Mesothelial cell of epicardium (in vitro differentiated cells): ENCODE measurements at regions not wholly inside any gene's neighbourhood (a gene's known extent, or its start where the extent isn't known, plus 50 kb on each side); places are given as distances from the start of the nearest gene placed in this dataset.
"Not testable (repeated sequence)": the region's sequence is repeated elsewhere in the genome, so short reads cannot be mapped to it uniquely, and the experiment has no call there.

Source experiments
- DNase-seq, 2 experiments: peaks; one replicate each; pipeline ENCODE4 v3.0.0; 2021; ENCODE audit warnings: low spot score in 2 of 2; ENCODE audit not compliant: unreplicated experiment in 2 of 2
- H3K27ac Mint-ChIP-seq: 2 replicates; pipeline ENCODE4 v1.8.0; 2021; ENCODE audit warnings: mixed read lengths
- H3K27me3 Mint-ChIP-seq: 2 replicates; pipeline ENCODE4 v1.8.0; 2021; ENCODE audit warnings: low read depth, mixed read lengths
- H3K36me3 Mint-ChIP-seq: 2 replicates; pipeline ENCODE4 v1.8.0; 2021; ENCODE audit warnings: mixed read lengths
- H3K4me1 Mint-ChIP-seq: 2 replicates; pipeline ENCODE4 v1.8.0; 2021; ENCODE audit warnings: mixed read lengths
- H3K4me3 Mint-ChIP-seq: 2 replicates; pipeline ENCODE4 v1.8.0; 2021; ENCODE audit warnings: mild to moderate bottlenecking, moderate library complexity, mixed read lengths
- H3K9me3 Mint-ChIP-seq: 2 replicates; pipeline ENCODE4 v1.8.0; 2021; ENCODE audit warnings: mixed read lengths
- TF ChIP-seq, protein P1 (sequence below): fragments of 200-600 bp; sonication (generic); IDR thresholded peaks from one replicate; pipeline ENCODE4 v1.5.0; 2021; ENCODE audit warnings: antibody characterized with exemption; ENCODE audit not compliant: unreplicated experiment

DNA sequence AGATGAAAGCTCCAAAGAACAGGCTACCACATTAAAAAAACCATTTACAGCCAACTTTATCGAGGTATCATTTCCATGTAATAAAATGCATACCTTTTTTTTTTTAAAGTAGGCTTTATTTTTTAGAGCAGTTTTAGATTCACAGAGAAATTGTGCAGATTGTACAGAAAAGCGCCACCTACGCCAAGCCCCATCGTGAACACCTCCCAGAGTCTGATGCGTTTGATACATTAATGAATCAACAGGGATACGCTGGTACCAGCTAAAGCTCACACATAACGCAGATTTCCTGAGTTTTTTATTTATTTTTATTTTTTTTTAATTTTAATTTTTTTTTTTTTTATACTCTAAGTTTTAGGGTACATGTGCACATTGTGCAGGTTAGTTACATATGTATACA is 129.9 kb downstream of the KIF26A start:
- H3K27ac Mint-ChIP-seq: no peak overlapping the region
- DNase-seq: no peak

DNA sequence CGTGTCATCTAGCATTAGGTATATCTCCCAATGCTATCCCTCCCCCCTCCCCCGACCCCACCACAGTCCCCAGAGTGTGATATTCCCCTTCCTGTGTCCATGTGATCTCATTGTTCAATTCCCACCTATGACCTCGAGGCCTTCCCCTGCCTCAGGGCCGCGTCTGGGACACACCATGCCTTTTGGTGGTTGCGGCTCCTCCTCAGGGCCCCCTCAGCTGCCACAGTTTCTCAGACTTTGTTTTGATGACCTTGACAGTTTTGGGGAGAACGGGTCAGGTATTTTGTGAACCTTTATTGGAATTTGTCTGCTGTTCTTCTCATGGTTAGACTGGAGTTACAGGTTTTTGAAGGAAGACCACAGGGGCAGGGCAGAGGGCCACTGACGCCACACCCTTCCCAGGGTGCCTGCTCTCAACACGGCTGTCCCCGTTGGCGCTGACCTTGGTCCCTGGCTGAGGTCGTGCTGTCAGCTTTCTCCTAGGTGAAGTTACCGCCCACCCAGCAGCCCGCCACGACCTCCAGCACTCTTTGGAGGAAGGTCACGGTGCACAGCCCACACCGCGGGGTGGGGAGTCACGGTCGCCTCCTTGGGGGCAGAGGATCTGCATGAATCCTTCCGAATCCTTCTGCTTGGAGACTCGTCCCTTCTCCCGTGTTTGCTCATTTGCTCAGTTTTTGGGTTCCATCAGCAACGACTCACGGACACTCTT is 130.5 kb downstream of the KIF26A start:
- Mint-ChIP-seq H3K9me3 (peaks cover under 1% of the 10 kb centered on the region), H3K27ac (no peak overlapping the region), H3K27me3 (peaks cover 3% of the 10 kb centered on the region), H3K36me3 (no peaks in the 10 kb centered on the region), H3K4me3 (no peak overlapping the region), H3K4me1 (no peaks in the 10 kb centered on the region)
- TF ChIP-seq, protein P1, sequence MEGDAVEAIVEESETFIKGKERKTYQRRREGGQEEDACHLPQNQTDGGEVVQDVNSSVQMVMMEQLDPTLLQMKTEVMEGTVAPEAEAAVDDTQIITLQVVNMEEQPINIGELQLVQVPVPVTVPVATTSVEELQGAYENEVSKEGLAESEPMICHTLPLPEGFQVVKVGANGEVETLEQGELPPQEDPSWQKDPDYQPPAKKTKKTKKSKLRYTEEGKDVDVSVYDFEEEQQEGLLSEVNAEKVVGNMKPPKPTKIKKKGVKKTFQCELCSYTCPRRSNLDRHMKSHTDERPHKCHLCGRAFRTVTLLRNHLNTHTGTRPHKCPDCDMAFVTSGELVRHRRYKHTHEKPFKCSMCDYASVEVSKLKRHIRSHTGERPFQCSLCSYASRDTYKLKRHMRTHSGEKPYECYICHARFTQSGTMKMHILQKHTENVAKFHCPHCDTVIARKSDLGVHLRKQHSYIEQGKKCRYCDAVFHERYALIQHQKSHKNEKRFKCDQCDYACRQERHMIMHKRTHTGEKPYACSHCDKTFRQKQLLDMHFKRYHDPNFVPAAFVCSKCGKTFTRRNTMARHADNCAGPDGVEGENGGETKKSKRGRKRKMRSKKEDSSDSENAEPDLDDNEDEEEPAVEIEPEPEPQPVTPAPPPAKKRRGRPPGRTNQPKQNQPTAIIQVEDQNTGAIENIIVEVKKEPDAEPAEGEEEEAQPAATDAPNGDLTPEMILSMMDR: no peak
- DNase-seq: peak in 1 of 2 experiments; percentile 33

More for the DNA sequence above, 129.9 kb downstream of the KIF26A start:
- Mint-ChIP-seq H3K27me3 (peaks cover 3% of the 10 kb centered on the region), H3K9me3 (no peaks in the 10 kb centered on the region), H3K4me1 (no peaks in the 10 kb centered on the region), H3K36me3 (no peaks in the 10 kb centered on the region), H3K4me3 (no peak overlapping the region)
- TF ChIP-seq, protein P1: no peak

DNA sequence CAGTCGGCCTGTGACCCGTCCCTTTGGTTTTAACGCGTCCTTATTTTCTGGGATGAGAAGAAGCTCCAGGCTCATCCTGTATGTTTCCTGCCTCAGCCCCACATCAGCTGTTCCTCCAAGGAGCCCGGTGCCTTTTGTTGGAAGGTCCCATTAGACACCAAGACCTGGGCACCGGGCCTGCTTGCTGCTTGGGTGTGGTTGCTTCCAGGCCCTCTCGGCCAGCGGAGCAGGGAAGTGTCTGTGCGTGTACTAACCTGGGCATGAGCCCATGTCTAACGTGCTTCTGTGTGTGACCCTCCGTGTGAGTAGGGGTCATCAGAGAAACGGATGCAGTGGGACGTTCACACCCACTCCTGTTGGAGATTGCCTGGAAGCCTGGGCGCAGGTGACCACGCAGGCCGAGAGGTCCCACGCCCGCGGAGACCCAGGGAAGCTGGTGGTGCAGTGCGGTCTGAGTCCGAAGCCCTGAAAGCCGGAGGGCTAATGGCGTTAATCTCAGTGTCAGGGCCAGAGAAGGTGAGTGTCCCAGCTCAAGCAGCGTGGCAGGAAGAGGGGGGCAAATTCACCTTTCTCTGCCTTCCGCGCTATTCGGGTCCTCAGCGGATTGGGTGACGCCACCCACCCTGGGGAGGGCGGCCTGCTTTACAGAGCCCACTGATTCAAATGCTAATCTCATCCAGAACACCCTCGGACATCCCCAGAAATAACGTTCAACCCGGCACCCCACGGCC is 131.3 kb downstream of the KIF26A start:
- H3K36me3 Mint-ChIP-seq, H3K4me3 Mint-ChIP-seq, H3K9me3 Mint-ChIP-seq, H3K4me1 Mint-ChIP-seq, H3K27me3 Mint-ChIP-seq, H3K27ac Mint-ChIP-seq: not testable (repeated sequence)
- peak in 1 of 2 experiments; percentile 36 for DNase-seq

DNA sequence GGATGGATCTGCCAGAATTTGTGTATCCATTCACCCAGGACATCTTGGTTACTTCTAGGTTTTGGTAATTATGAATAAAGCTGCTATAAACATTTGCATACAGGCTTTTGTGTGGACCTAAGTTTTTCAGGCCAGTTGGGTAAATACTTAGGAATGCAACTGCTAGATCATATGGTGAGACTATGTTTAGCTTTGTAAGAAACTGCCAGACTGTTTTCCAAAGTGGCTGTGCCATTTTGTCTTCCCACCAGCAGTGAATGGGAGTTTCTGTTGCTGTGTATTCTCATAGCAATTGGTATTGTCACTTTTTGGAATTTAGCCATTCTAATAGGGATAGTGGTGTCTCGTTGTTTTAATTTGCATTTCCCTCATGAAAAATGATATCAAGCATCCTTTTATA is 133.0 kb downstream of the KIF26A start:
- Mint-ChIP-seq H3K4me1 (peaks cover 8% of the 10 kb centered on the region), H3K4me3 (no peak overlapping the region), H3K9me3 (peaks cover 5% of the 10 kb centered on the region), H3K27me3 (peaks cover 9% of the 10 kb centered on the region), H3K27ac (no peak overlapping the region), H3K36me3 (no peaks in the 10 kb centered on the region)
- no peak for DNase-seq
- TF ChIP-seq, protein P1: no peak

DNA sequence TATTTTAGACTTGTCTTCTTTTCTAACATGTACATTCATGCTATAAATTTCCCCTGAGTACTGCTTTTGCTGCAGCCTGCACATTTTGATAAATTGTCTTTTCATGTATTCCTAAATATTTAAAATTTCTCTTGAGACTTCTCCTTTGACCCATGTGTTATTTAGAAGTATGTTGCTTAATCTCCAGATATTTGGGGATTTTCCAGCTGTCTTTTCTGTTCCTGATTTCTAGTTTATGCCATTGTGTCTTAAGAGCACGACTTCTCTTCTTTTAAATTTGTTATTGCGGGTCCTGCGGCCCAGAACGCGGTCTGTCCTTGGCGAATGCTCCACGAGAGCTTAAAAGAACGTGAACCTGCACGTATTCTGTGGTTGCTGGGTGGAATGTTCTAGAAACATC is 136.4 kb downstream of the KIF26A start:
- Mint-ChIP-seq H3K4me3 (no peak overlapping the region), H3K9me3 (peaks cover 5% of the 10 kb centered on the region), H3K27ac (no peak overlapping the region), H3K27me3 (peaks cover 25% of the 10 kb centered on the region), H3K36me3 (no peaks in the 10 kb centered on the region), H3K4me1 (peaks cover 20% of the 10 kb centered on the region)
- peak in 1 of 2 experiments; percentile 14 for DNase-seq
- TF ChIP-seq, protein P1: no peak
